Endothelial cell (in vitro differentiated cells): ENCODE measurements at regions not wholly inside any gene's neighbourhood (a gene's known extent, or its start where the extent isn't known, plus 50 kb on each side); places are given as distances from the start of the nearest gene placed in this dataset.

Source experiments
- DNase-seq: peaks from one replicate; pipeline ENCODE4 v3.0.0; 2021; ENCODE audit warnings: low spot score
- H3K27ac Mint-ChIP-seq: one replicate; pipeline ENCODE4 v1.8.0; 2021; ENCODE audit warnings: mixed read lengths, inconsistent platforms; ENCODE audit not compliant: unreplicated experiment
- H3K27me3 Mint-ChIP-seq: one replicate; pipeline ENCODE4 v1.8.0; 2021; ENCODE audit warnings: mild to moderate bottlenecking, moderate library complexity, mixed read lengths, inconsistent platforms; ENCODE audit not compliant: unreplicated experiment
- H3K36me3 Mint-ChIP-seq: one replicate; pipeline ENCODE4 v1.8.0; 2021; ENCODE audit warnings: mild to moderate bottlenecking, low read depth, mixed read lengths, inconsistent platforms; ENCODE audit not compliant: unreplicated experiment
- H3K4me1 Mint-ChIP-seq: one replicate; pipeline ENCODE4 v1.8.0; 2021; ENCODE audit warnings: mild to moderate bottlenecking, mixed read lengths, inconsistent platforms; ENCODE audit not compliant: unreplicated experiment
- H3K4me3 Mint-ChIP-seq: one replicate; pipeline ENCODE4 v1.8.0; 2021; ENCODE audit warnings: mild to moderate bottlenecking, mixed read lengths, inconsistent platforms; ENCODE audit not compliant: unreplicated experiment
- H3K9me3 Mint-ChIP-seq: one replicate; pipeline ENCODE4 v1.8.0; 2021; ENCODE audit warnings: mixed read lengths, inconsistent platforms; ENCODE audit not compliant: unreplicated experiment
- CTCF ChIP-seq: fragments of 200-600 bp; sonication (generic); IDR thresholded peaks from one replicate; pipeline ENCODE4 v1.5.0; 2021; ENCODE audit warnings: antibody characterized with exemption; ENCODE audit not compliant: unreplicated experiment

DNA sequence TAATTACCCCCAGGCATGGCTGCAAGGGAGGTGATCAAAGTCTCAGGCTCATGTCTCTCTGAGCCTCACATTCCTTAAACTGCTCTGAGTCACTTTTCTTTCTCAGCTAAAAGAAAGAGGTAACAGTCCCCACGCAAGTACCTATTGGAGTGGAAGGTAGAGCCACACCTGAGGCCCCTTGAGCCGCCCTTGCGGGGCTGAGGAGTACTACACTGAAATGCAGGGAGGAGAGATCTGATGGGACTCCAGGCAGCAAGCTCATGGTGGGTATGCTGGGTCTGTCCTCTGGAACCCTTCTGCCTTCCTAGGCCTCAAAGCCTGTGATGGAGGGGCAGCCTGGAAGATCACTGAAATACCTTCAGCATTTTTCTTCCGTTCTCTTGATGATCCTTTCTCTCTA, 960.0 kb downstream of the DNAJB9 start:
- no peak for TF ChIP-seq CTCF
- no peaks in the 10 kb centered on the region for H3K4me1 Mint-ChIP-seq
- no peak overlapping the region for H3K27ac Mint-ChIP-seq
- no peaks in the 10 kb centered on the region for H3K9me3 Mint-ChIP-seq
- H3K36me3 Mint-ChIP-seq: no peaks in the 10 kb centered on the region
- H3K4me3 Mint-ChIP-seq: no peak overlapping the region
- DNase-seq: no peak
- H3K27me3 Mint-ChIP-seq: no peaks in the 10 kb centered on the region

GRCh38 chr7:109532262-109532992, 962.8 kb downstream of the DNAJB9 start:
- Mint-ChIP-seq H3K9me3 (no peaks in the 10 kb centered on the region), H3K4me1 (no peaks in the 10 kb centered on the region), H3K27ac (no peak overlapping the region), H3K36me3 (no peaks in the 10 kb centered on the region), H3K4me3 (no peak overlapping the region), H3K27me3 (no peaks in the 10 kb centered on the region)
- no peak for TF ChIP-seq CTCF
- no peak for DNase-seq

DNA sequence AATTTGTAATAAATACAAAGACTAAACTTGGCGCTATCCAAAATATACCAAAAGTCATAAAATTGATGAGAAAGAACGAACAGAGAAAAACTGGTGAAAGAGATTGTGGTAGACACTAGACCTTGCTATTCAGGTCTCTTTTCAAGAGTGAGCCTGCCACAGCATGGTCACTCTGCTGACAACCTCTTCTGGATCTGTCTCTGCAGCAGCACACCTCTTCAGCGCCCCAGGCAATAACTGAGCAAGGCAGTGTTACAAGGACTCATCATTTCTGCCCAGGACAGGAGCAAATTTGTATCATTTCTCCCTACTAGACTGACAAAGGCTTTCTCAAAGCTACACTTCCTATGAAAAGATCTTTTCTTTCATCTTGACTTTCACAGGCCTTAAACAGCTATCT, 976.0 kb downstream of the DNAJB9 start:
- Mint-ChIP-seq H3K36me3 (no peaks in the 10 kb centered on the region), H3K27me3 (peaks cover 2% of the 10 kb centered on the region), H3K27ac (no peak overlapping the region), H3K4me3 (no peak overlapping the region), H3K9me3 (no peaks in the 10 kb centered on the region), H3K4me1 (peaks cover 2% of the 10 kb centered on the region)
- TF ChIP-seq CTCF: no peak
- DNase-seq: no peak

- H3K36me3 Mint-ChIP-seq: no peaks in the 10 kb centered on the region
- H3K4me1 Mint-ChIP-seq: peaks cover 2% of the 10 kb centered on the region
- TF ChIP-seq CTCF: no peak
These were observed 980.0 kb downstream of the DNAJB9 start for GRCh38 chr7:109549471-109550193.

GRCh38 chr7:109552017-109552416, 982.3 kb downstream of the DNAJB9 start:
- TF ChIP-seq CTCF: no peak
- H3K4me3 Mint-ChIP-seq: no peak overlapping the region
- H3K9me3 Mint-ChIP-seq: no peaks in the 10 kb centered on the region
- DNase-seq: no peak
- H3K36me3 Mint-ChIP-seq: no peaks in the 10 kb centered on the region
- H3K27me3 Mint-ChIP-seq: no peaks in the 10 kb centered on the region
- no peak overlapping the region for H3K27ac Mint-ChIP-seq
- peaks cover 2% of the 10 kb centered on the region for H3K4me1 Mint-ChIP-seq

More at GRCh38 chr7:109549471-109550193, 980.0 kb downstream of the DNAJB9 start:
- H3K27me3 Mint-ChIP-seq: no peaks in the 10 kb centered on the region
- H3K27ac Mint-ChIP-seq: no peak overlapping the region
- DNase-seq: no peak
- H3K9me3 Mint-ChIP-seq: no peaks in the 10 kb centered on the region
- no peak overlapping the region for H3K4me3 Mint-ChIP-seq
